ENCODE measurements at regions not wholly inside any gene's neighbourhood (a gene's known extent, or its start where the extent isn't known, plus 50 kb on each side); places are given as distances from the start of the nearest gene placed in this dataset.

GRCh38 chrX:131895807-131896206 is 127.3 kb upstream of the STK26 start:
- H3K4me1 Mint-ChIP-seq (ENCODE audit: insufficient read depth, unreplicated experiment): no peaks in the 10 kb centered on the region
- POLR2A ChIA-PET: interaction anchor here (0.7 kb wide), 1 partner anchor 11 kb away, joined by 3 read pairs; no protein-coding TSS in a partner anchor
- no peak for TF ChIP-seq CTCF (IDR thresholded peaks at IDR 0.05; ENCODE audit: unreplicated experiment)
- intact Hi-C loops (cut with micrococcal nuclease): no loop called here
- no TSS peak for BruUV-seq (replicated peaks)
- H3K36me3 Mint-ChIP-seq (ENCODE audit: insufficient read depth, unreplicated experiment): no peaks in the 10 kb centered on the region
- no peak overlapping the region for H3K4me3 Mint-ChIP-seq (ENCODE audit: unreplicated experiment)
- H3K27me3 Mint-ChIP-seq (ENCODE audit: insufficient read depth, unreplicated experiment): peaks cover 60% of the 10 kb centered on the region
- CTCF ChIA-PET: interaction anchor here (0.6 kb wide), 1 partner anchor 330 kb away, joined by 3 read pairs; no protein-coding TSS in a partner anchor
- H3K9me3 Mint-ChIP-seq (ENCODE audit: unreplicated experiment): no peaks in the 10 kb centered on the region
- H3K27ac Mint-ChIP-seq (ENCODE audit: low read depth, unreplicated experiment): no peak overlapping the region
- DNase-seq (ENCODE audit: unreplicated experiment): no peak

DNA sequence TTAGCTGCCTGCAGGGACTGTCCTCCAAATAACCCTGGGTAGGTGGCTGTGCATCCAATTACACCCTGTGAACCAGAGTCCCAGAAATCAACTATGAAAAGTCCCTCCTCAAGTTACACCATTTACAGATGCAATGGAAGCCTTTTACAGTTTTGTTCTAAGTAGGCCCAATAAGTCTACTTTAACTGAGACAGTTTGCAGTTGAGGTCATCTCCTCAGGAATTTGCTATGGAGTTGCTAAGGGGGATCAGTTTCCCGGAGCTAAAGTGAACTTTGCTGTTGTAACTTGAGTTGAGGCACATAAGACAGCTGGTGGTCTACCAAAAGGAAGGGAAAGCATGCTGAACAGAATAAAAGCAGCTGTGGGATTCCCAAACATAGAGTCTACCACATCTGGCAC is 121.6 kb upstream of the STK26 start:
- no peak for TF ChIP-seq CTCF (IDR thresholded peaks at IDR 0.05; ENCODE audit: unreplicated experiment)
- CTCF ChIA-PET: no interaction called here
- DNase-seq (ENCODE audit: unreplicated experiment): no peak
- Mint-ChIP-seq H3K9me3 (ENCODE audit: unreplicated experiment) (no peaks in the 10 kb centered on the region), H3K36me3 (ENCODE audit: insufficient read depth, unreplicated experiment) (no peaks in the 10 kb centered on the region), H3K4me1 (ENCODE audit: insufficient read depth, unreplicated experiment) (no peaks in the 10 kb centered on the region), H3K4me3 (ENCODE audit: unreplicated experiment) (no peak overlapping the region), H3K27ac (ENCODE audit: low read depth, unreplicated experiment) (no peak overlapping the region), H3K27me3 (ENCODE audit: insufficient read depth, unreplicated experiment) (peaks cover 84% of the 10 kb centered on the region)
- POLR2A ChIA-PET: no interaction called here
- BruUV-seq (replicated peaks): no TSS peak
- intact Hi-C loops (cut with micrococcal nuclease): no loop called here

GRCh38 chrX:131907488-131908314 is 115.4 kb upstream of the STK26 start:
- H3K4me3 Mint-ChIP-seq (ENCODE audit: unreplicated experiment): no peak overlapping the region
- BruUV-seq (replicated peaks): no TSS peak
- H3K27me3 Mint-ChIP-seq (ENCODE audit: insufficient read depth, unreplicated experiment): peaks cover 86% of the 10 kb centered on the region
- no peaks in the 10 kb centered on the region for H3K36me3 Mint-ChIP-seq (ENCODE audit: insufficient read depth, unreplicated experiment)
- ChIA-PET POLR2A (interaction anchor here (1.2 kb wide), 2 partner anchors 12 to 34 kb away, joined by 3 to 4 read pairs; no protein-coding TSS in a partner anchor), CTCF (no interaction called here)
- intact Hi-C loops (cut with micrococcal nuclease): no loop called here
- no peak overlapping the region for H3K27ac Mint-ChIP-seq (ENCODE audit: low read depth, unreplicated experiment)
- DNase-seq (ENCODE audit: unreplicated experiment): no peak
- H3K4me1 Mint-ChIP-seq (ENCODE audit: insufficient read depth, unreplicated experiment): no peaks in the 10 kb centered on the region
- no peaks in the 10 kb centered on the region for H3K9me3 Mint-ChIP-seq (ENCODE audit: unreplicated experiment)
- TF ChIP-seq CTCF (IDR thresholded peaks at IDR 0.05; ENCODE audit: unreplicated experiment): no peak

- Mint-ChIP-seq H3K27me3 (ENCODE audit: insufficient read depth, unreplicated experiment) (peaks cover 67% of the 10 kb centered on the region), H3K27ac (ENCODE audit: low read depth, unreplicated experiment) (no peak overlapping the region), H3K4me1 (ENCODE audit: insufficient read depth, unreplicated experiment) (no peaks in the 10 kb centered on the region), H3K36me3 (ENCODE audit: insufficient read depth, unreplicated experiment) (no peaks in the 10 kb centered on the region), H3K4me3 (ENCODE audit: unreplicated experiment) (no peak overlapping the region), H3K9me3 (ENCODE audit: unreplicated experiment) (no peaks in the 10 kb centered on the region)
- ChIA-PET CTCF (no interaction called here), POLR2A (no interaction called here)
- intact Hi-C loops (cut with micrococcal nuclease): no loop called here
- no TSS peak for BruUV-seq (replicated peaks)
- no peak for DNase-seq (ENCODE audit: unreplicated experiment)
- no peak for TF ChIP-seq CTCF (IDR thresholded peaks at IDR 0.05; ENCODE audit: unreplicated experiment)
These were observed 112.5 kb upstream of the STK26 start for GRCh38 chrX:131910586-131910985.

All from MCF 10A (cell line).